HCT116 (cell line): ENCODE measurements at regions not wholly inside any gene's neighbourhood (a gene's known extent, or its start where the extent isn't known, plus 50 kb on each side); places are given as distances from the start of the nearest gene placed in this dataset.

Experiments
- ATAC-seq: fragments of 200-7000 bp; cut with Tn5 transposase; 2 replicates; pipeline ENCODE4 v1.9.1; 2020; ENCODE audit warnings: mild to moderate bottlenecking, moderate library complexity
- BruUV-seq: library from RNA; stranded (reverse); fragments of 400-500 nt; replicated peaks from 2 replicates; lab custom pipeline; 2021; lab: Mats Ljungman, UMichigan
- CTCF ChIA-PET: fragments of 300-600 bp; sonication (Branson Sonifier 250); formaldehyde crosslinking; loops from one replicate; lab custom pipeline; 2021; ENCODE audit warnings: antibody characterized with exemption; lab: Charles Lee
- POLR2A ChIA-PET: fragments of 300-600, 350-600 bp; sonication (Branson Sonifier 250); formaldehyde crosslinking; loops from one replicate; lab custom pipeline; 2021; ENCODE audit warnings: antibody characterized with exemption; lab: Charles Lee
- RAD21 ChIA-PET, 2 experiments: fragments of 300-600 bp; sonication (Branson Sonifier 250); formaldehyde crosslinking; loops; one replicate each; lab custom pipeline; 2023; ENCODE audit warnings: low total read pairs in 2 of 2; ENCODE audit not compliant: uncharacterized antibody in 2 of 2, unreplicated experiment in 2 of 2, low non-redundant PET in 1 of 2; lab: Charles Lee
- DNase-seq: peaks from one replicate; pipeline ENCODE4 v3.0.0-alpha.2; 2010; ENCODE audit warnings: low read depth, low spot score
- H2AFZ ChIP-seq: fragments of 200-600 bp; shearing (Covaris generic), sonication (generic); 2 replicates; pipeline ENCODE4 v1.6.1; 2017; ENCODE audit warnings: low read depth, mixed run types, mixed read lengths, antibody characterized with exemption, low read length; ENCODE audit not compliant: poor library complexity, severe bottlenecking
- H3K27ac ChIP-seq: 2 replicates; pipeline ENCODE4 v1.5.1; 2012; ENCODE audit warnings: low read depth, low read length
- H3K27me3 ChIP-seq: fragments of 200-600 bp; sonication (generic); 2 replicates; pipeline ENCODE4 v1.6.1; 2016; ENCODE audit warnings: mixed run types, low read length, mixed read lengths; ENCODE audit not compliant: insufficient read depth
- H3K36me3 ChIP-seq, 2 experiments: fragments of 200-500 bp in 1 of 2; fragments of 200-600 bp in 1 of 2; sonication (Bioruptor generic) in 1 of 2; sonication (generic) in 1 of 2; 2 replicates each; pipeline versions ENCODE4 v1.5.1 to v1.6.1; 2014 to 2016; ENCODE audit warnings: low read length in 2 of 2, inconsistent platforms in 1 of 2, mixed read lengths in 1 of 2, mixed run types in 1 of 2; ENCODE audit not compliant: insufficient read depth in 2 of 2, control insufficient read depth in 1 of 2
- H3K4me1 ChIP-seq, 2 experiments: fragments of 200-600 bp in 1 of 2; sonication (generic) in 1 of 2; 2 replicates each; pipeline versions ENCODE4 v1.5.1 to v1.6.1; 2012 to 2017; ENCODE audit warnings: low read length in 2 of 2, inconsistent platforms in 1 of 2, mild to moderate bottlenecking in 1 of 2, mixed read lengths in 1 of 2, mixed run types in 1 of 2, moderate library complexity in 1 of 2; ENCODE audit not compliant: insufficient read depth in 2 of 2, control insufficient read depth in 1 of 2
- H3K4me2 ChIP-seq: fragments of 200-600 bp; sonication (generic); 2 replicates; pipeline ENCODE4 v1.6.1; 2017; ENCODE audit warnings: mixed run types, low read length, mixed read lengths
- H3K4me3 ChIP-seq, 2 experiments: fragments of 200-600 bp in 1 of 2; sonication (generic) in 1 of 2; replicated peaks in 1 of 2; 2 replicates each; pipeline ENCODE4 v1.5.1; 2011 to 2016; ENCODE audit warnings: low read length in 2 of 2, control low read depth in 1 of 2, low read depth in 1 of 2, mild to moderate bottlenecking in 1 of 2, mixed read lengths in 1 of 2, mixed run types in 1 of 2
- H3K79me2 ChIP-seq: fragments of 200-600 bp; sonication (generic); 2 replicates; pipeline ENCODE4 v1.6.1; 2017; ENCODE audit warnings: mild to moderate bottlenecking, mixed run types, low read length, moderate library complexity, mixed read lengths; ENCODE audit not compliant: insufficient read depth
- H3K9ac ChIP-seq: fragments of 200-600 bp; sonication (generic); 2 replicates; pipeline ENCODE4 v1.6.1; 2016; ENCODE audit warnings: low read length, mixed read lengths
- H3K9me2 ChIP-seq: fragments of 200-600 bp; sonication (generic), shearing (Covaris generic); 2 replicates; pipeline ENCODE4 v1.6.1; 2017; ENCODE audit warnings: mixed run types, mild to moderate bottlenecking, moderate library complexity; ENCODE audit not compliant: insufficient read depth
- H3K9me3 ChIP-seq, 2 experiments: fragments of 200-500 bp in 1 of 2; fragments of 200-600 bp in 1 of 2; sonication (Bioruptor generic) in 1 of 2; sonication (generic) in 1 of 2; 2 replicates each; pipeline ENCODE4 v1.6.1; 2014 to 2017; ENCODE audit warnings: low read length in 2 of 2, mixed read lengths in 2 of 2, inconsistent platforms in 1 of 2, low read depth in 1 of 2, mild to moderate bottlenecking in 1 of 2, mixed run types in 1 of 2, moderate library complexity in 1 of 2; ENCODE audit not compliant: control insufficient read depth in 1 of 2, insufficient read depth in 1 of 2
- H4K20me1 ChIP-seq: fragments of 200-600 bp; sonication (generic), shearing (Covaris generic); 2 replicates; pipeline ENCODE4 v1.6.1; 2017; ENCODE audit warnings: mixed run types, mild to moderate bottlenecking, moderate library complexity; ENCODE audit not compliant: insufficient read depth
- ATF3 ChIP-seq: IDR thresholded peaks from 2 replicates; pipeline ENCODE4 v1.6.1; 2012
- CBX3 ChIP-seq: IDR thresholded peaks from 2 replicates; pipeline ENCODE4 v1.6.1; 2012; ENCODE audit warnings: low read depth
- CEBPB ChIP-seq: IDR thresholded peaks from 2 replicates; pipeline ENCODE4 v1.6.1; 2012; ENCODE audit warnings: low read depth
- CTCF ChIP-seq, 3 experiments: fragments of 200-600 bp in 1 of 3; sonication (generic) in 1 of 3; IDR thresholded peaks in 2 of 3; conservative IDR thresholded peaks in 1 of 3; 2 replicates each; pipeline ENCODE4 v1.5.1; 2012 to 2017; ENCODE audit warnings: low read depth in 2 of 3, low read length in 2 of 3, antibody characterized with exemption in 1 of 3, borderline replicate concordance in 1 of 3, control low read depth in 1 of 3, mild to moderate bottlenecking in 1 of 3, mixed read lengths in 1 of 3, mixed run types in 1 of 3, moderate library complexity in 1 of 3; ENCODE audit not compliant: insufficient read depth in 1 of 3
- EGR1 ChIP-seq: IDR thresholded peaks from 2 replicates; pipeline ENCODE4 v1.6.1; 2012; ENCODE audit warnings: low read depth
- ELF1 ChIP-seq: IDR thresholded peaks from 2 replicates; pipeline ENCODE4 v1.6.1; 2012; ENCODE audit warnings: low read depth, borderline replicate concordance
- EZH2 ChIP-seq: fragments of 200-600 bp; sonication (generic); IDR thresholded peaks from 2 replicates; pipeline ENCODE4 v1.6.1; 2017; ENCODE audit warnings: antibody characterized with exemption, mixed run types
- EZH2phosphoT487 ChIP-seq: fragments of 200-600 bp; IDR thresholded peaks from 2 replicates; pipeline ENCODE4 v1.6.1; 2018; ENCODE audit warnings: antibody characterized with exemption, borderline replicate concordance
- FOSL1 ChIP-seq: IDR thresholded peaks from 2 replicates; pipeline ENCODE4 v1.6.1; 2012; ENCODE audit warnings: low read depth
- POLR2A ChIP-seq: IDR thresholded peaks from 2 replicates; pipeline ENCODE4 v1.7.0; 2011; ENCODE audit warnings: borderline replicate concordance; ENCODE audit not compliant: insufficient read depth, insufficient read length; ENCODE audit errors: extremely low read depth
- RAD21 ChIP-seq: IDR thresholded peaks from 2 replicates; pipeline ENCODE4 v1.6.1; 2012; ENCODE audit warnings: low read depth, mild to moderate bottlenecking
- SIN3A ChIP-seq: IDR thresholded peaks from 2 replicates; pipeline ENCODE4 v1.6.1; 2012; ENCODE audit warnings: low read depth
- SP1 ChIP-seq: IDR thresholded peaks from 2 replicates; pipeline ENCODE4 v1.6.1; 2012; ENCODE audit warnings: low read depth
- SRF ChIP-seq: IDR thresholded peaks from 2 replicates; pipeline ENCODE4 v1.6.1; 2012; ENCODE audit warnings: low read depth
- TCF7L2 ChIP-seq: IDR thresholded peaks from 2 replicates; pipeline ENCODE4 v1.7.0; 2011; ENCODE audit warnings: borderline replicate concordance, inconsistent platforms; ENCODE audit not compliant: insufficient read depth, insufficient read length; ENCODE audit errors: extremely low read depth
- YY1 ChIP-seq: IDR thresholded peaks from 2 replicates; pipeline ENCODE4 v1.6.1; 2011; ENCODE audit warnings: low read length, low read depth, moderate library complexity, mild to moderate bottlenecking; ENCODE audit not compliant: insufficient replicate concordance; ENCODE audit errors: extremely low read depth
- ZFX ChIP-seq: fragments of 450-650 bp; IDR thresholded peaks from 2 replicates; pipeline ENCODE4 v1.6.1; 2017
- ZNF274 ChIP-seq: fragments of 200-500 bp; sonication (Bioruptor generic); IDR thresholded peaks from 2 replicates; pipeline ENCODE4 v1.6.1; 2014; ENCODE audit warnings: mild to moderate bottlenecking, low read depth, low read length, inconsistent platforms
- intact Hi-C: fragments of 100-400 bp; cut with micrococcal nuclease; formaldehyde crosslinking; loops from 2 replicates; pipeline ENCODE4 v1.10.0; 2022
- TF ChIP-seq, protein P1 (sequence below): IDR thresholded peaks from 2 replicates; pipeline ENCODE4 v1.6.1; 2012

- DNase-seq = no peak
- Histone ChIP-seq H3K4me2 (no peak overlapping the region), H3K36me3 (no peaks in the 10 kb centered on the region), H3K4me3 (no peak overlapping the region), H2AFZ (no peak overlapping the region), H3K4me1 (no peaks in the 10 kb centered on the region)
- TF ChIP-seq, protein P1, sequence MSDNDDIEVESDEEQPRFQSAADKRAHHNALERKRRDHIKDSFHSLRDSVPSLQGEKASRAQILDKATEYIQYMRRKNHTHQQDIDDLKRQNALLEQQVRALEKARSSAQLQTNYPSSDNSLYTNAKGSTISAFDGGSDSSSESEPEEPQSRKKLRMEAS = no peak
- TF ChIP-seq YY1 = no peak
- TF ChIP-seq FOSL1 = no peak
- TF ChIP-seq SP1 = no peak
- TF ChIP-seq SRF = no peak
- no peak for TF ChIP-seq POLR2A
- TF ChIP-seq ATF3 = no peak
- TF ChIP-seq EZH2 = no peak
- no peak for TF ChIP-seq EZH2phosphoT487
- TF ChIP-seq RAD21 = no peak
- TF ChIP-seq CBX3 = no peak
- no peak for TF ChIP-seq ELF1
- no peak for TF ChIP-seq ZNF274
- TF ChIP-seq SIN3A = no peak
- TF ChIP-seq CEBPB = no peak
- no peak for TF ChIP-seq EGR1
- no peak for TF ChIP-seq CTCF (IDR thresholded peaks at IDR 0.05 in 2 of 3, conservative IDR thresholded peaks at IDR 0.05 in 1 of 3; ENCODE audit: borderline replicate concordance in 1 of 3, insufficient read depth in 1 of 3, low read depth in 2 of 3, low read length in 2 of 3)
- TF ChIP-seq TCF7L2 = no peak
- TF ChIP-seq ZFX = no peak
- TF ChIP-seq, all 23 proteins: peak for 0
- H3K79me2 ChIP-seq = no peaks in the 10 kb centered on the region
- ChIA-PET RAD21 (no interaction called here), CTCF (no interaction called here), POLR2A (no interaction called here)
- no peak overlapping the region for H3K9ac ChIP-seq
- no peaks in the 10 kb centered on the region for H3K9me2 ChIP-seq
- no peaks in the 10 kb centered on the region for H3K27me3 ChIP-seq
- intact Hi-C loops = no loop called here
- BruUV-seq = no TSS peak
- no peak for ATAC-seq
- peaks cover 12 to 34% of the 10 kb centered on the region in 2 experiments; a peak in 3 of 4 replicates for H3K9me3 ChIP-seq
- H4K20me1 ChIP-seq = no peaks in the 10 kb centered on the region
- no peak overlapping the region for H3K27ac ChIP-seq
Measured at GRCh38 chr1:238960071-238960470, 426.3 kb upstream of the CHRM3 start.
